Lung (tissue), 9 donors: ENCODE measurements at regions not wholly inside any gene's neighbourhood (a gene's known extent, or its start where the extent isn't known, plus 50 kb on each side); places are given as distances from the start of the nearest gene placed in this dataset.
"Not testable (repeated sequence)": the region's sequence is repeated elsewhere in the genome, so short reads cannot be mapped to it uniquely, and the experiment has no call there.

ENCODE experiments used
- ATAC-seq: fragments of 200-7000 bp; cut with Tn5 transposase; one replicate; pipeline ENCODE4 v1.9.1; 2020; ENCODE audit warnings: moderate number of reproducible peaks; ENCODE audit not compliant: insufficient read depth, low FRiP score
- DNase-seq, 3 donors: peaks; one replicate each; pipeline ENCODE4 v3.0.0-alpha.2; 2013 to 2017
- H3K27ac ChIP-seq, 2 donors: one replicate each; pipeline ENCODE4 v1.5.1; 2013; ENCODE audit warnings: mild to moderate bottlenecking in 2 of 2, moderate library complexity in 2 of 2, control low read depth in 1 of 2, inconsistent platforms in 1 of 2, low read depth in 1 of 2, low read length in 1 of 2
- H3K27me3 ChIP-seq, 3 donors: one replicate each; pipeline ENCODE4 v1.5.1; 2013; ENCODE audit warnings: low read length in 2 of 3; ENCODE audit not compliant: control insufficient read depth in 3 of 3, insufficient read depth in 3 of 3
- H3K36me3 ChIP-seq, 4 donors: one replicate each; pipeline ENCODE4 v1.5.1; 2013; ENCODE audit warnings: low read length in 4 of 4, mild to moderate bottlenecking in 1 of 4, moderate library complexity in 1 of 4; ENCODE audit not compliant: control insufficient read depth in 4 of 4, insufficient read depth in 4 of 4
- H3K4me1 ChIP-seq, 5 donors: one replicate each; pipeline ENCODE4 v1.5.1; 2013; ENCODE audit warnings: low read length in 5 of 5, mild to moderate bottlenecking in 2 of 5, moderate library complexity in 1 of 5; ENCODE audit not compliant: control insufficient read depth in 5 of 5, insufficient read depth in 5 of 5
- H3K4me3 ChIP-seq: one replicate; pipeline ENCODE4 v1.5.1; 2013; ENCODE audit warnings: mild to moderate bottlenecking, control low read depth, moderate library complexity
- H3K9ac ChIP-seq, 2 donors: one replicate each; pipeline ENCODE4 v1.5.1; 2013; ENCODE audit warnings: low read length in 2 of 2, control low read depth in 1 of 2; ENCODE audit not compliant: insufficient read depth in 1 of 2
- H3K9me3 ChIP-seq, 4 donors: one replicate each; pipeline ENCODE4 v1.5.1; 2013; ENCODE audit warnings: low read length in 3 of 4, mild to moderate bottlenecking in 1 of 4, moderate library complexity in 1 of 4; ENCODE audit not compliant: control insufficient read depth in 4 of 4, insufficient read depth in 3 of 4
- WGBS, 2 donors: extraction: QIAGEN DNeasy Blood & Tissue Kit; methylation state at CpG; one replicate each; pipeline ENCODE4 v1.1.7; 2013; 5-methylcytosine and 5-hydroxymethylcytosine counted together
- donor health status: Bipolar disorder and iron deficiency.
- donor health status: healthy.
- donor health status: DM: yes; HTN: yes; CAD: no.

- DNase-seq, H3K9ac ChIP-seq, H3K9me3 ChIP-seq, H3K4me1 ChIP-seq, H3K27ac ChIP-seq, H3K4me3 ChIP-seq, H3K36me3 ChIP-seq, ATAC-seq, H3K27me3 ChIP-seq: not testable (repeated sequence)
- WGBS, 2 donors, result 46 to 50% methylated on average over 1 of the region's 1 CpG
Observed at GRCh38 chrX:92081250-92081649, 302.1 kb downstream of the PCDH11X start.

- not testable (repeated sequence) for H3K36me3 ChIP-seq, DNase-seq, H3K27me3 ChIP-seq, H3K9ac ChIP-seq, ATAC-seq, H3K4me3 ChIP-seq, H3K9me3 ChIP-seq, H3K4me1 ChIP-seq, H3K27ac ChIP-seq
- WGBS, 2 donors, result 53 to 61% methylated on average over 2 of the region's 2 CpGs
Observed at GRCh38 chrX:92090756-92091155, 311.6 kb downstream of the PCDH11X start.

- 73 to 83% methylated on average over 2 of the region's 2 CpGs for WGBS, 2 donors
- not testable (repeated sequence) for DNase-seq, ATAC-seq, H3K4me3 ChIP-seq, H3K36me3 ChIP-seq, H3K4me1 ChIP-seq, H3K27ac ChIP-seq, H3K9me3 ChIP-seq, H3K27me3 ChIP-seq, H3K9ac ChIP-seq
Observed at GRCh38 chrX:92098136-92098535, 319.0 kb downstream of the PCDH11X start.

GRCh38 chrX:92100095-92100494, 320.9 kb downstream of the PCDH11X start:
- H3K9me3 ChIP-seq, result not testable (repeated sequence)

GRCh38 chrX:92105693-92106092, 326.5 kb downstream of the PCDH11X start:
- H3K27me3 ChIP-seq, DNase-seq, H3K4me3 ChIP-seq, H3K27ac ChIP-seq, H3K36me3 ChIP-seq, ATAC-seq, H3K9me3 ChIP-seq, H3K4me1 ChIP-seq, H3K9ac ChIP-seq: not testable (repeated sequence)
- 38 to 51% methylated on average over 2 of the region's 3 CpGs for WGBS, 2 donors

More at GRCh38 chrX:92100095-92100494, 320.9 kb downstream of the PCDH11X start:
- H3K9ac ChIP-seq, H3K27ac ChIP-seq, H3K36me3 ChIP-seq, H3K27me3 ChIP-seq, ATAC-seq, DNase-seq, H3K4me1 ChIP-seq, H3K4me3 ChIP-seq: not testable (repeated sequence)
- WGBS, 2 donors, result 52 to 79% methylated on average over 5 to 7 of the region's 7 CpGs

- 17 to 38% methylated on average over 1 of the region's 1 CpG for WGBS, 2 donors
- H3K27me3 ChIP-seq, H3K9ac ChIP-seq, H3K4me1 ChIP-seq, H3K36me3 ChIP-seq, ATAC-seq, DNase-seq, H3K27ac ChIP-seq, H3K4me3 ChIP-seq, H3K9me3 ChIP-seq: not testable (repeated sequence)
Observed at GRCh38 chrX:92106671-92107070, 327.5 kb downstream of the PCDH11X start.

- not testable (repeated sequence) for H3K9ac ChIP-seq, ATAC-seq, H3K27ac ChIP-seq, H3K36me3 ChIP-seq, H3K4me3 ChIP-seq, H3K9me3 ChIP-seq, DNase-seq, H3K27me3 ChIP-seq, H3K4me1 ChIP-seq
- 55 to 56% methylated on average over 2 of the region's 4 CpGs for WGBS, 2 donors
Observed at GRCh38 chrX:92110410-92110911, 331.3 kb downstream of the PCDH11X start.

- DNase-seq, H3K27me3 ChIP-seq: not testable (repeated sequence)
Observed at GRCh38 chrX:92117701-92118100, 338.5 kb downstream of the PCDH11X start.

More at GRCh38 chrX:92117701-92118100, 338.5 kb downstream of the PCDH11X start:
- H3K9ac ChIP-seq, H3K27ac ChIP-seq, H3K9me3 ChIP-seq, ATAC-seq, H3K4me1 ChIP-seq, H3K36me3 ChIP-seq, H3K4me3 ChIP-seq: not testable (repeated sequence)
- WGBS, 2 donors, result 67 to 84% methylated on average over 3 of the region's 3 CpGs
